Tibial nerve (tissue), 4 donors: ENCODE measurements at regions not wholly inside any gene's neighbourhood (a gene's known extent, or its start where the extent isn't known, plus 50 kb on each side); places are given as distances from the start of the nearest gene placed in this dataset.

ENCODE experiments used
- EP300 ChIP-seq, 2 donors: sonication (generic); formaldehyde crosslinking; IDR thresholded peaks; one replicate each; pipeline ENCODE4 v1.6.1; 2017; ENCODE audit warnings: antibody characterized with exemption in 2 of 2, mild to moderate bottlenecking in 1 of 2
- POLR2A ChIP-seq, 2 donors: fragments of 450-650 bp; IDR thresholded peaks; one replicate each; pipeline ENCODE4 v1.6.1; 2017; ENCODE audit warnings: antibody characterized with exemption in 2 of 2, mild to moderate bottlenecking in 2 of 2, moderate library complexity in 2 of 2
- TF ChIP-seq, protein P1 (sequence below), 5 experiments: fragments of 200-600 bp in 3 of 5; fragments of 450-650 bp in 2 of 5; sonication (generic) in 3 of 5; IDR thresholded peaks; one replicate each; pipeline ENCODE4 v1.5.1; 2016 to 2019; ENCODE audit warnings: antibody characterized with exemption in 5 of 5, mild to moderate bottlenecking in 3 of 5, moderate library complexity in 2 of 5

DNA sequence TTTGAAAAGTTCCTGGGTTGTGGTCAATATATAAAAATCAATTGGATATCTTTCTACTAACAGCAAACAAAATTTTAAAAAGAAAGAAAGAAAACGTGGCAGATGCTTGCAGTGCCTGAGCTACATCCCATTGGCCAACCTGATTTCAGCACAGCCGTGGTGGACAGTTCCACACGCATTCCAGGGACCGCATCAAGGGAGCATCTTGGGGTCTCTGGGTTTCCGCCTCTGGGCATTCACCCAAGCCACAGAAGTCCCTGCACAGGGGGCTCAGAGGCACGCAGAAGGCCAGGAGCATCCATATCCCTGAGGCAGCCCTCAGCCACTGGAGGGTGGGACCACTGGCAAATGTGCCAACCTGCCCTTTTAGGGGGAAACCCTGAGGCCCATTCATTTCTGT lies 254.5 kb upstream of the RNF32 start:
- TF ChIP-seq, protein P1, sequence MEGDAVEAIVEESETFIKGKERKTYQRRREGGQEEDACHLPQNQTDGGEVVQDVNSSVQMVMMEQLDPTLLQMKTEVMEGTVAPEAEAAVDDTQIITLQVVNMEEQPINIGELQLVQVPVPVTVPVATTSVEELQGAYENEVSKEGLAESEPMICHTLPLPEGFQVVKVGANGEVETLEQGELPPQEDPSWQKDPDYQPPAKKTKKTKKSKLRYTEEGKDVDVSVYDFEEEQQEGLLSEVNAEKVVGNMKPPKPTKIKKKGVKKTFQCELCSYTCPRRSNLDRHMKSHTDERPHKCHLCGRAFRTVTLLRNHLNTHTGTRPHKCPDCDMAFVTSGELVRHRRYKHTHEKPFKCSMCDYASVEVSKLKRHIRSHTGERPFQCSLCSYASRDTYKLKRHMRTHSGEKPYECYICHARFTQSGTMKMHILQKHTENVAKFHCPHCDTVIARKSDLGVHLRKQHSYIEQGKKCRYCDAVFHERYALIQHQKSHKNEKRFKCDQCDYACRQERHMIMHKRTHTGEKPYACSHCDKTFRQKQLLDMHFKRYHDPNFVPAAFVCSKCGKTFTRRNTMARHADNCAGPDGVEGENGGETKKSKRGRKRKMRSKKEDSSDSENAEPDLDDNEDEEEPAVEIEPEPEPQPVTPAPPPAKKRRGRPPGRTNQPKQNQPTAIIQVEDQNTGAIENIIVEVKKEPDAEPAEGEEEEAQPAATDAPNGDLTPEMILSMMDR (IDR thresholded peaks at IDR 0.05) = no peak
- TF ChIP-seq POLR2A (IDR thresholded peaks at IDR 0.05) (no peak), EP300 (IDR thresholded peaks at IDR 0.05) (no peak)
